ENCODE measurements at regions not wholly inside any gene's neighbourhood (a gene's known extent, or its start where the extent isn't known, plus 50 kb on each side); places are given as distances from the start of the nearest gene placed in this dataset.

DNA sequence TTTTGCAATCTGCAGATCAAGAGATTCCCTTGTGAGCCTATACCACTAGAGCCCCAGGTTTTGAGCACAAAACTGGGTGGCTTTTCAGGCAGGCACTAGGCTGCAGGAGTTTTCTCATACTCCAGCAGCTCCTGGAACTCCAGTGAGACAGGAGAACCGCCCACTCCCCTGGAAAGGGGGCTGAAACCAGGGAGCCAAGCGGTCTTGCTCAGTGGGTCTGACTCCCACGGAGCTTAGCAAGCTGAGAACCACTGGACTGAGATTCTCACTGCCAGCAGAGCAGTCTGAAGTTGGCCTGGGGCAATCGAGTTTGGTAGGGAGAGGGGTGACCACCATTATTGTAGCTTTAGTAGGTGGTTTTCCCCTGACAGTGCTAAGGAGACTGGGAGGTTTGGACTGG lies 313.8 kb upstream of the TEX13C start:
- TF ChIP-seq, protein P1, sequence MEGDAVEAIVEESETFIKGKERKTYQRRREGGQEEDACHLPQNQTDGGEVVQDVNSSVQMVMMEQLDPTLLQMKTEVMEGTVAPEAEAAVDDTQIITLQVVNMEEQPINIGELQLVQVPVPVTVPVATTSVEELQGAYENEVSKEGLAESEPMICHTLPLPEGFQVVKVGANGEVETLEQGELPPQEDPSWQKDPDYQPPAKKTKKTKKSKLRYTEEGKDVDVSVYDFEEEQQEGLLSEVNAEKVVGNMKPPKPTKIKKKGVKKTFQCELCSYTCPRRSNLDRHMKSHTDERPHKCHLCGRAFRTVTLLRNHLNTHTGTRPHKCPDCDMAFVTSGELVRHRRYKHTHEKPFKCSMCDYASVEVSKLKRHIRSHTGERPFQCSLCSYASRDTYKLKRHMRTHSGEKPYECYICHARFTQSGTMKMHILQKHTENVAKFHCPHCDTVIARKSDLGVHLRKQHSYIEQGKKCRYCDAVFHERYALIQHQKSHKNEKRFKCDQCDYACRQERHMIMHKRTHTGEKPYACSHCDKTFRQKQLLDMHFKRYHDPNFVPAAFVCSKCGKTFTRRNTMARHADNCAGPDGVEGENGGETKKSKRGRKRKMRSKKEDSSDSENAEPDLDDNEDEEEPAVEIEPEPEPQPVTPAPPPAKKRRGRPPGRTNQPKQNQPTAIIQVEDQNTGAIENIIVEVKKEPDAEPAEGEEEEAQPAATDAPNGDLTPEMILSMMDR (IDR thresholded peaks at IDR 0.05; ENCODE audit: insufficient read depth, low read length) = no peak
- no peak for TF ChIP-seq GABPA (IDR thresholded peaks at IDR 0.05; ENCODE audit: low read depth)
- no peak for TF ChIP-seq POLR2AphosphoS5 (IDR thresholded peaks at IDR 0.05; ENCODE audit: low read depth)
- TF ChIP-seq, protein P2, sequence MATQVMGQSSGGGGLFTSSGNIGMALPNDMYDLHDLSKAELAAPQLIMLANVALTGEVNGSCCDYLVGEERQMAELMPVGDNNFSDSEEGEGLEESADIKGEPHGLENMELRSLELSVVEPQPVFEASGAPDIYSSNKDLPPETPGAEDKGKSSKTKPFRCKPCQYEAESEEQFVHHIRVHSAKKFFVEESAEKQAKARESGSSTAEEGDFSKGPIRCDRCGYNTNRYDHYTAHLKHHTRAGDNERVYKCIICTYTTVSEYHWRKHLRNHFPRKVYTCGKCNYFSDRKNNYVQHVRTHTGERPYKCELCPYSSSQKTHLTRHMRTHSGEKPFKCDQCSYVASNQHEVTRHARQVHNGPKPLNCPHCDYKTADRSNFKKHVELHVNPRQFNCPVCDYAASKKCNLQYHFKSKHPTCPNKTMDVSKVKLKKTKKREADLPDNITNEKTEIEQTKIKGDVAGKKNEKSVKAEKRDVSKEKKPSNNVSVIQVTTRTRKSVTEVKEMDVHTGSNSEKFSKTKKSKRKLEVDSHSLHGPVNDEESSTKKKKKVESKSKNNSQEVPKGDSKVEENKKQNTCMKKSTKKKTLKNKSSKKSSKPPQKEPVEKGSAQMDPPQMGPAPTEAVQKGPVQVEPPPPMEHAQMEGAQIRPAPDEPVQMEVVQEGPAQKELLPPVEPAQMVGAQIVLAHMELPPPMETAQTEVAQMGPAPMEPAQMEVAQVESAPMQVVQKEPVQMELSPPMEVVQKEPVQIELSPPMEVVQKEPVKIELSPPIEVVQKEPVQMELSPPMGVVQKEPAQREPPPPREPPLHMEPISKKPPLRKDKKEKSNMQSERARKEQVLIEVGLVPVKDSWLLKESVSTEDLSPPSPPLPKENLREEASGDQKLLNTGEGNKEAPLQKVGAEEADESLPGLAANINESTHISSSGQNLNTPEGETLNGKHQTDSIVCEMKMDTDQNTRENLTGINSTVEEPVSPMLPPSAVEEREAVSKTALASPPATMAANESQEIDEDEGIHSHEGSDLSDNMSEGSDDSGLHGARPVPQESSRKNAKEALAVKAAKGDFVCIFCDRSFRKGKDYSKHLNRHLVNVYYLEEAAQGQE (IDR thresholded peaks at IDR 0.05; ENCODE audit: insufficient replicate concordance, low read depth) = no peak
- no peak for TF ChIP-seq SPI1 (IDR thresholded peaks at IDR 0.05; ENCODE audit: borderline replicate concordance, low read depth)

All from HL-60 (cell line).